Uterus (tissue), 3 donors: ENCODE measurements at regions not wholly inside any gene's neighbourhood (a gene's known extent, or its start where the extent isn't known, plus 50 kb on each side); places are given as distances from the start of the nearest gene placed in this dataset.

Experiments
- DNase-seq, 2 donors: peaks; one replicate each; pipeline ENCODE4 v3.0.0-alpha.2; 2019 to 2020
- H3K27ac ChIP-seq, 2 donors: fragments of 200-600 bp; sonication (generic); 1 replicate in 1 of 2; 2 replicates in 1 of 2; pipeline ENCODE4 v1.5.1; 2016 to 2018
- H3K27me3 ChIP-seq, 2 donors: fragments of 200-600 bp; sonication (generic); one replicate each; pipeline ENCODE4 v1.5.1; 2018 to 2019; ENCODE audit warnings: control low read depth in 1 of 2
- H3K36me3 ChIP-seq, 2 donors: fragments of 200-600 bp; sonication (generic); one replicate each; pipeline ENCODE4 v1.5.1; 2019; ENCODE audit warnings: control low read depth in 1 of 2
- H3K4me1 ChIP-seq, 2 donors: fragments of 200-600 bp; sonication (generic); one replicate each; pipeline ENCODE4 v1.5.1; 2018 to 2019; ENCODE audit warnings: control low read depth in 1 of 2
- H3K4me3 ChIP-seq, 2 donors: fragments of 200-600 bp; sonication (generic); 1 replicate in 1 of 2; 2 replicates in 1 of 2; pipeline ENCODE4 v1.5.1; 2018 to 2019; ENCODE audit warnings: mild to moderate bottlenecking in 1 of 2
- H3K9me3 ChIP-seq, 2 donors: fragments of 200-600 bp; sonication (generic); one replicate each; pipeline ENCODE4 v1.5.1; 2019; ENCODE audit warnings: control low read depth in 1 of 2
- CTCF ChIP-seq, 4 experiments: fragments of 200-600 bp in 2 of 4; fragments of 450-650 bp in 2 of 4; sonication (generic) in 2 of 4; IDR thresholded peaks; one replicate each; pipeline ENCODE4 v1.5.1; 2016 to 2019; ENCODE audit warnings: antibody characterized with exemption in 4 of 4, mild to moderate bottlenecking in 2 of 4, moderate library complexity in 1 of 4
- POLR2A ChIP-seq, 2 donors: fragments of 450-650 bp; IDR thresholded peaks; one replicate each; pipeline ENCODE4 v1.6.1; 2016; ENCODE audit warnings: antibody characterized with exemption in 2 of 2, mild to moderate bottlenecking in 1 of 2, moderate library complexity in 1 of 2
- intact Hi-C: fragments of 100-400 bp; cut with DNase I; formaldehyde crosslinking; loops from one replicate; pipeline ENCODE4 v1.15.1; 2023; ENCODE audit warnings: low total_unique reads
- donor health status: DM: yes; HTN: yes; CAD: no.

GRCh38 chr3:193933451-193933850 is 202.5 kb upstream of the HES1 start:
- no peaks in the 10 kb centered on the region for H3K36me3 ChIP-seq
- DNase-seq = no peak
- no peak overlapping the region for H3K4me3 ChIP-seq
- no peak for TF ChIP-seq CTCF (IDR thresholded peaks at IDR 0.05)
- TF ChIP-seq POLR2A (IDR thresholded peaks at IDR 0.05) = no peak
- H3K4me1 ChIP-seq = no peaks in the 10 kb centered on the region
- H3K9me3 ChIP-seq = no peaks in the 10 kb centered on the region
- no peak overlapping the region for H3K27ac ChIP-seq
- H3K27me3 ChIP-seq = no peaks in the 10 kb centered on the region
- intact Hi-C loops = no loop called here

- no peaks in the 10 kb centered on the region for H3K27me3 ChIP-seq
- intact Hi-C loops = no loop called here
- H3K4me1 ChIP-seq = no peaks in the 10 kb centered on the region
- no peak overlapping the region for H3K27ac ChIP-seq
- no peaks in the 10 kb centered on the region for H3K9me3 ChIP-seq
- TF ChIP-seq POLR2A (IDR thresholded peaks at IDR 0.05) = no peak
- TF ChIP-seq CTCF (IDR thresholded peaks at IDR 0.05) = no peak
- H3K4me3 ChIP-seq = no peak overlapping the region
- DNase-seq = no peak
- no peaks in the 10 kb centered on the region for H3K36me3 ChIP-seq
Measured at GRCh38 chr3:193935916-193936315, 200.0 kb upstream of the HES1 start.

GRCh38 chr3:193938613-193939012 is 197.3 kb upstream of the HES1 start:
- TF ChIP-seq POLR2A (IDR thresholded peaks at IDR 0.05) (no peak), CTCF (IDR thresholded peaks at IDR 0.05) (no peak)
- Histone ChIP-seq H3K27me3 (no peaks in the 10 kb centered on the region), H3K4me1 (no peaks in the 10 kb centered on the region), H3K27ac (no peak overlapping the region), H3K4me3 (no peak overlapping the region), H3K36me3 (no peaks in the 10 kb centered on the region), H3K9me3 (no peaks in the 10 kb centered on the region)
- DNase-seq = no peak
- intact Hi-C loops = no loop called here

- H3K27ac ChIP-seq = no peak overlapping the region
- no peak overlapping the region for H3K4me3 ChIP-seq
- H3K36me3 ChIP-seq = no peaks in the 10 kb centered on the region
- no peaks in the 10 kb centered on the region for H3K4me1 ChIP-seq
- no peaks in the 10 kb centered on the region for H3K9me3 ChIP-seq
- no peaks in the 10 kb centered on the region for H3K27me3 ChIP-seq
- intact Hi-C loops = no loop called here
- no peak for DNase-seq
- no peak for TF ChIP-seq POLR2A (IDR thresholded peaks at IDR 0.05)
- TF ChIP-seq CTCF (IDR thresholded peaks at IDR 0.05) = no peak
Measured at GRCh38 chr3:193939527-193939926, 196.4 kb upstream of the HES1 start.

GRCh38 chr3:193940526-193940925 is 195.4 kb upstream of the HES1 start:
- Histone ChIP-seq H3K27me3 (no peaks in the 10 kb centered on the region), H3K4me3 (no peak overlapping the region), H3K36me3 (no peaks in the 10 kb centered on the region), H3K4me1 (no peaks in the 10 kb centered on the region), H3K9me3 (no peaks in the 10 kb centered on the region), H3K27ac (no peak overlapping the region)
- intact Hi-C loops = no loop called here
- TF ChIP-seq CTCF (IDR thresholded peaks at IDR 0.05) (no peak), POLR2A (IDR thresholded peaks at IDR 0.05) (no peak)
- no peak for DNase-seq
